ENCODE measurements at regions not wholly inside any gene's neighbourhood (a gene's known extent, or its start where the extent isn't known, plus 50 kb on each side); places are given as distances from the start of the nearest gene placed in this dataset.

GRCh38 chr13:33466262-33466661, 180.7 kb upstream of the STARD13 start:
- DNase-seq, result no peak

GRCh38 chr13:33467556-33467955, 182.0 kb upstream of the STARD13 start:
- DNase-seq, result no peak

GRCh38 chr13:33471204-33471603, 185.6 kb upstream of the STARD13 start:
- no peak for DNase-seq

GRCh38 chr13:33472446-33472845, 186.9 kb upstream of the STARD13 start:
- no peak for DNase-seq

GRCh38 chr13:33479105-33479504, 193.6 kb upstream of the STARD13 start:
- no peak for DNase-seq

GRCh38 chr13:33480561-33480960, 195.0 kb upstream of the STARD13 start:
- DNase-seq, result no peak

- no peak for DNase-seq
These were observed 197.9 kb upstream of the STARD13 start for GRCh38 chr13:33483471-33483870.

- DNase-seq, result no peak
These were observed 199.7 kb upstream of the STARD13 start for GRCh38 chr13:33485247-33485646.

- DNase-seq, result peak in 8 of 51 donors; percentile 0 to 46 (median 10)
These were observed 202.2 kb upstream of the STARD13 start for GRCh38 chr13:33487575-33488243.

GRCh38 chr13:33489563-33489962, 204.0 kb upstream of the STARD13 start:
- no peak for DNase-seq

- peak in 29 of 51 donors; percentile 4 to 53 (median 17) for DNase-seq
These were observed 205.1 kb upstream of the STARD13 start for GRCh38 chr13:33490461-33491327.

- DNase-seq, result no peak
These were observed 208.3 kb upstream of the STARD13 start for GRCh38 chr13:33493672-33494365.

GRCh38 chr13:33494596-33495204, 209.1 kb upstream of the STARD13 start:
- no peak for DNase-seq

- DNase-seq, result no peak
These were observed 210.8 kb upstream of the STARD13 start for GRCh38 chr13:33496336-33496735.

GRCh38 chr13:33497146-33497845, 211.7 kb upstream of the STARD13 start:
- no peak for DNase-seq

- no peak for DNase-seq
These were observed 222.5 kb upstream of the STARD13 start for GRCh38 chr13:33508060-33508459.

GRCh38 chr13:33509642-33510229, 224.2 kb upstream of the STARD13 start:
- DNase-seq, result peak in 12 of 51 donors; percentile 3 to 43 (median 17)

GRCh38 chr13:33510350-33510970, 224.9 kb upstream of the STARD13 start:
- no peak for DNase-seq

- no peak for DNase-seq
These were observed 227.5 kb upstream of the STARD13 start for GRCh38 chr13:33512880-33513554.

- DNase-seq, result no peak
These were observed 228.8 kb upstream of the STARD13 start for GRCh38 chr13:33514362-33514761.

Data from hypothalamus (tissue), 51 donors.